NCI-H2196 (cell line): ENCODE measurements at regions not wholly inside any gene's neighbourhood (a gene's known extent, or its start where the extent isn't known, plus 50 kb on each side); places are given as distances from the start of the nearest gene placed in this dataset.

ENCODE experiments used
- DNase-seq: peaks from one replicate; lab custom pipeline; 2025; ENCODE audit not compliant: unreplicated experiment; lab: John Stamatoyannopoulos, UW

DNA sequence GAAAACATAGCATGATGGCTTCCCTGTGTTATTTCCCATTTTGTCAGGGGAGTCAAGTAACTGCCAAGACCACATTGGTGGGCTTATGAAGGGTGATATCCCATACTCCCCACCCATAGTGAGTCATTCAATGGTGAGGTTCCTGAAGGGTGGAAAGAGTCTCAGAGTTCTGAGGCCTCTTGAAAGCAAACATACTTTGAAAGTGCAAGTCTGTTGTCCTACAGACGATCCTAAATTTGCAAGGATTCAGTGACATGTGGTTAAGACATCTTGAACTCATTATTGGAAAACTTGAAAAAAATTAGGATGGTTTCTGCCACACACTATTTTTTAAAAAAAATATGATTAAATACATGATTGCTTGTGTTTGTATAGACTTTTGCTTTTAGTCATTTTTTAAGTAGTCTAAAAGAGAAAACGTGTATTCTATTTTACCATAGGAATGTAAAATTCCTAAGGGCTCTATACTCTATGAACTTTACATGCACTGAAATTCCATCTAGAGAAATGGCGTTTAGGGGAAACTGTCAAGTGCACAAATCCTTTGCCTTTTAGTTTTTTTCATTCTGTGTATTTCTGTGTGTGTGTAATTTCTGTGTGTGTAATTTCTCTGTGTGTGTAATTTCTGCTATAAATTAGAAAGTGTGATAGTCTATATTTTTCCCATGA is 225.5 kb upstream of the ADAMTS5 start:
- no peak for DNase-seq

GRCh38 chr21:27190601-27191000 is 223.7 kb upstream of the ADAMTS5 start:
- no peak for DNase-seq

DNA sequence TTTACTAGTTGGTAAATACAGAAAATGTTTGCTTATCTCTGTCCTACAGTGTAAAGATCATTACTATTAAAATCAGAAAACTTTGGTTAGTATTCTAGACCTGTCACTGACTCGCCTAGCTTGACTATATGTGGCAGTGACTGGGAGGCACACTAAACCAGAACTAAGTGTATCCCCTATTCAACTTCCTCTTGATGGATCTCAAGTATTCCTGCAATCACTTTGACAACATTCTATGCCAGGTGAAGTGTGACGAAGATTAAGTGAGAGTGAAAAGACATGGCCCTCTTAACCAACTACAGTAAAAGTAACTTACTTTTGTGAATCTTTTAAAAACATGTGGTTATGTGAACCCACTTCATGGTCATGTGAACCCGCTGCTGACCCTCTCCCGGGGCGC is 223.0 kb upstream of the ADAMTS5 start:
- no peak for DNase-seq

DNA sequence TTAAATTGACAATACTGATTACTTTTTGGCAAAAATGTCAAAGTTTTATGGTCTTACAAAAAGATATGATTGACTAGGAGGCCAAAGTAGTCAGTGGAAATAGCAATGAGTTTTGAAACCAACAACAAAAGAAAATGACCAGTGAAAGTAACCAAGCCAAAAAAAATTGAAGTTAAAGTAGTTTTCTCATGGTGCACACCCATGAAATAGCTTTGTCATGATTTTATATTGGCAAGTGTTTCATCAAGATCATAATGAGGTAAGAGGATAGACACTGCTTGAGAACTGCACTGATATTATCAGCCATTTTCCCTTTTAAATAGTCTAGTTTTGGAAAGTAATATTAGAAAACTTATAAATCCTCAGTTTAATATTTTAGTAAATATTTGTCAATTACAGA is 206.2 kb upstream of the ADAMTS5 start:
- DNase-seq, result no peak

DNA sequence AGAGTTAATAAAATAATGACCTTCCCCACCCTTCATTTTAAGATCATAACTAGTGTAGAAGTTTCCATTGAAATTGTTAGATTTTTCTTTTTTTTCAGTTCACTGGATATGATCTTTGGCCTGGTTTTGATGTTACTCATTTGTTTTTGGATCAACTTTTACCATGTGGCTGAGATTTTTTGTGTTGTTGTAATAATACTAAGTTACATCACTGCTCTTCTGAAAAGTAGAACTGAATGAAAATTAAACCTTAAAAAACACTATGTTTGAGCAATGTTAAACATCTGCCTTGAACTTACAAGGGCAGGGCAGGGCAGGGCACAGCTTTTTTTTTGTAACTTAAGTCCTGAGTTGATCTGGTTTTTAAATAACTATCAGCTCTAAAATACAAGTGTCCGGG is 204.8 kb upstream of the ADAMTS5 start:
- no peak for DNase-seq

DNA sequence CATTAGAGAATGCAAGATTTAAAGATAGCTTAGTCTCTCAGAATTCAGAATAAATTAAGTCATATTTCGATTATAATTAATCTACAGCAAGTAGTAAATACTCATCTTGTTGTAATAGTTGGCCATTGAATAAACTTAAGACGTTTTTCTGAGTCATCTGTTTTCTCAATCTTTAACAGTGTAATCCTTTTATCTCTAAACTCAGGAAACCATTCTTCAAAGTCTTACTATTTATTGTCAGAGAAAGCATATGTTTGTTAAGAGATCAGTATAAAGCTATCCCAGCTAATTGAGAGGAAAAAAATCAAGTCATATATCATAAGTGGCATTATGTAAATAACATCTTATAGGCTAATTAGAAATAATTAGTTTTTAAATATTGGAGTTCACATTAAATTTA is 201.2 kb upstream of the ADAMTS5 start:
- no peak for DNase-seq

- no peak for DNase-seq
Observed at GRCh38 chr21:27164208-27165177, 197.6 kb upstream of the ADAMTS5 start.

GRCh38 chr21:27158967-27159366 is 192.1 kb upstream of the ADAMTS5 start:
- DNase-seq, result no peak

- DNase-seq, result no peak
Observed at GRCh38 chr21:27157097-27157496, 190.2 kb upstream of the ADAMTS5 start.

- DNase-seq, result no peak
Observed at GRCh38 chr21:27156666-27157065, 189.8 kb upstream of the ADAMTS5 start.

GRCh38 chr21:27155130-27155500 is 188.2 kb upstream of the ADAMTS5 start:
- no peak for DNase-seq

- DNase-seq, result no peak
Observed at GRCh38 chr21:27154451-27155129, 187.7 kb upstream of the ADAMTS5 start.

GRCh38 chr21:27152996-27153395 is 186.1 kb upstream of the ADAMTS5 start:
- DNase-seq, result no peak

DNA sequence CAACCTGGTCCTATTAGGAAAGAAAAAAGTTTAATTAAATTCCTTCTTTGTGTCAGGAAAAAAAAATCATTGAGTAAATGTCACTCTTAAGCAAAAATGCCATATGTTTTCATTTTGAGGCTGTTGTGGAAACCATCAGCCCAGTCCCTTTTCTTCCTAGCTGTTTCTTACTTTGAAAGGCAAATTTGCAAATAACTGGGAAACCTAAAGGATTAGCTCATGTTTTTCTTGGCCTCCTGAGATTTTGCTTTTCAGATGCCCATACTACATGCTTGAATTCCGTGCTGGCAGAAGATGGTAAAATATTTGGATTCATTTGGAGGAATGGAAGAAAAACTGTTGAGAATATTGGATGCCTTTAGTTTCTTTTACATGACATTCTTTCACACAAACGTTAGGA is 182.1 kb upstream of the ADAMTS5 start:
- no peak for DNase-seq

DNA sequence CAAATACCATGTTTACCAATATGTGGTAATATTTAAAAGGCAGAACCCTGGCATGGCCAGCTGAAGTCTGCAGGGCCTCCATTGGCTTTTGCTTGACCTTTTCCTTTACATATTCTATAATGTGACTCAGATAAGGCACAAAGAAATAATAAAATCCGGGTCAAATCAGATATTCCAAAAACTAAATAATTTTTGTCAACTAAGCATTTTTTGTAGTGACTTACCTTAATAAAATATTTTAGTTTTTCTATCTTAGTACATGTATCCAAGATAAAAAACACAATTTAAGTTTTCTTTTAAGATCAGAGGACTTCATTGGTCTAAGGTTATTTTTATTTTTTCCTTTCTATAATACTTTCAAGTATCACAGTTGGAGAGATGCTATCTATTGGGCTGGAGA is 179.4 kb upstream of the ADAMTS5 start:
- no peak for DNase-seq

- no peak for DNase-seq
Observed at GRCh38 chr21:27145134-27145798, 178.4 kb upstream of the ADAMTS5 start.

DNA sequence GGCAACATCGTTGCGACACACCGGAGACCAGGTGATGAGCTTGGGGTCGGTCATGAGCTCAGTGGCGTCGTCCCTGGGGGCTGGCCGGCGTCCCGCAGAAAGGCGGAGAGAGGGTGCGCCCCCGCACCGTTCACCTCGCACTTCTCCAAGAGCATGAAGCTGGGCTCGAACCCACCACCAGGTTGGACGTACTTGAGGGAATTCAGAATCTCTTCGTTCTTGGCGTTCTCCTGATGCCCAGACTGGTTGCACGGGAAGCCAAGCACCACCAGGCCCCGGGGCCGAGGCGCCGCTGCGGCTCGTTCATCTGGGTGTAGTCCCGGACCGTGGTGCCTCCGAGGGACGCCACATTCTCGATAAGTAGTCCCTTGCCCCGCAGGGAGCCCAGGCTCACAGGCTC is 176.6 kb upstream of the ADAMTS5 start:
- DNase-seq, result no peak

- no peak for DNase-seq
Observed at GRCh38 chr21:27139526-27139925, 172.6 kb upstream of the ADAMTS5 start.

DNA sequence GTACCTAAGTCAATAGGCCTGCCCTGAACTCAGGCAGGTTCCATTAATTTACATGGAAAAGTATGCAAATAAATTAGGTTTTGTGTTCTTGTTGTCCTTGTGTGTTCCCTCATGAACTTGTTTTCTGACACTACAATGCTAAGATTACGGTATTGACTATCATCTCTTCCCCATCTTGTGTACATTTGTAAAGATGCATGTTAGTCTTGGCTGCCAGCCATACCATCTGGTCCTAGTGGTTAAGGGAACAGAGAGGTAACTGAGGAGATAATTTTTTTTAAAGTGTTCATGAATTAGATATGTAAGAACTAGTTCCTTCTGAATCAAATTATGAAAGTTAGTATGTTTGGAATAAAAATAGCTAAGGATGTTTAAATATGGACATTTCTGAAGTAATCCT is 167.6 kb upstream of the ADAMTS5 start:
- DNase-seq, result no peak

DNA sequence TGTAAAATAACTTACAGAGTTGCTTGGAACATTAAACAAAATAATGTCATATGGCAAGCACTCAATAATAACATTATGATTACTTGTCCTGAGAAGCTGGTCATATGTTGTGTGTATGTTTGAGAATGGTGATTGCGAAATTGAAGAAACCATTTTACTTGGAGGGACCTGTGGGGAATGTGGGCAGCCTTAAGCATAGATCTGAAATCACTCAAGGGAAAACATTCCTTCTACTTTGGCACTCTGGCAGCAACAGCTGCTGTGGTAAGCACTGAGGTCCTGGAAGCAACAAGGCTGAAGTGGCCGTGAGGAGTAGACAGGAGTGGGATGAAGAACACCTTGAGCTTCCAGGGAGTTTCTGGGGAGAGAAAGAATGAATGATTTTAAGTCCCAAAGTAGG is 165.4 kb upstream of the ADAMTS5 start:
- DNase-seq, result no peak

- no peak for DNase-seq
Observed at GRCh38 chr21:27130154-27130553, 163.3 kb upstream of the ADAMTS5 start.
